ENCODE measurements at regions not wholly inside any gene's neighbourhood (a gene's known extent, or its start where the extent isn't known, plus 50 kb on each side); places are given as distances from the start of the nearest gene placed in this dataset.

- no peak overlapping the region for H3K4me3 ChIP-seq
- H3K9me3 ChIP-seq: no peaks in the 10 kb centered on the region
- H3K4me1 ChIP-seq: no peaks in the 10 kb centered on the region
- TF ChIP-seq POLR2A (IDR thresholded peaks at IDR 0.05): no peak
- H3K27me3 ChIP-seq: no peaks in the 10 kb centered on the region
- intact Hi-C loops (cut with DNase I; ENCODE audit: low total_unique reads): no loop called here
- H3K36me3 ChIP-seq: no peaks in the 10 kb centered on the region
- H3K27ac ChIP-seq: no peak overlapping the region
- no peak for DNase-seq (ENCODE audit: low spot score in 2 of 2)
Measured at GRCh38 chr20:22020201-22020600, 314.7 kb downstream of the PAX1 start.

GRCh38 chr20:22008456-22008855, 303.0 kb downstream of the PAX1 start:
- Histone ChIP-seq H3K9me3 (no peaks in the 10 kb centered on the region), H3K4me3 (no peak overlapping the region), H3K36me3 (no peaks in the 10 kb centered on the region), H3K4me1 (no peaks in the 10 kb centered on the region), H3K27me3 (no peaks in the 10 kb centered on the region), H3K27ac (no peak overlapping the region)
- TF ChIP-seq CTCF (IDR thresholded peaks at IDR 0.05) (no peak), POLR2A (IDR thresholded peaks at IDR 0.05) (no peak), POLR2AphosphoS5 (IDR thresholded peaks at IDR 0.05) (no peak)
- DNase-seq (ENCODE audit: low spot score in 2 of 2): no peak
- intact Hi-C loops (cut with DNase I; ENCODE audit: low total_unique reads): no loop called here

GRCh38 chr20:22006306-22006705, 300.8 kb downstream of the PAX1 start:
- TF ChIP-seq POLR2AphosphoS5 (IDR thresholded peaks at IDR 0.05) (no peak), POLR2A (IDR thresholded peaks at IDR 0.05) (no peak), CTCF (IDR thresholded peaks at IDR 0.05) (no peak)
- Histone ChIP-seq H3K4me3 (no peak overlapping the region), H3K27ac (no peak overlapping the region), H3K36me3 (no peaks in the 10 kb centered on the region), H3K4me1 (no peaks in the 10 kb centered on the region), H3K27me3 (no peaks in the 10 kb centered on the region), H3K9me3 (no peaks in the 10 kb centered on the region)
- DNase-seq (ENCODE audit: low spot score in 2 of 2): no peak
- intact Hi-C loops (cut with DNase I; ENCODE audit: low total_unique reads): no loop called here

GRCh38 chr20:22005535-22005934, 300.1 kb downstream of the PAX1 start:
- Histone ChIP-seq H3K4me1 (no peaks in the 10 kb centered on the region), H3K4me3 (no peak overlapping the region), H3K9me3 (no peaks in the 10 kb centered on the region), H3K27ac (no peak overlapping the region), H3K36me3 (no peaks in the 10 kb centered on the region), H3K27me3 (no peaks in the 10 kb centered on the region)
- TF ChIP-seq POLR2A (IDR thresholded peaks at IDR 0.05) (no peak), POLR2AphosphoS5 (IDR thresholded peaks at IDR 0.05) (no peak), CTCF (IDR thresholded peaks at IDR 0.05) (no peak)
- DNase-seq (ENCODE audit: low spot score in 2 of 2): no peak
- intact Hi-C loops (cut with DNase I; ENCODE audit: low total_unique reads): no loop called here

- H3K4me3 ChIP-seq: no peak overlapping the region
- no peaks in the 10 kb centered on the region for H3K4me1 ChIP-seq
- H3K36me3 ChIP-seq: no peaks in the 10 kb centered on the region
- no peak for DNase-seq (ENCODE audit: low spot score in 2 of 2)
- intact Hi-C loops (cut with DNase I; ENCODE audit: low total_unique reads): no loop called here
- H3K9me3 ChIP-seq: no peaks in the 10 kb centered on the region
- no peaks in the 10 kb centered on the region for H3K27me3 ChIP-seq
- H3K27ac ChIP-seq: no peak overlapping the region
- TF ChIP-seq POLR2AphosphoS5 (IDR thresholded peaks at IDR 0.05): no peak
- no peak for TF ChIP-seq POLR2A (IDR thresholded peaks at IDR 0.05)
- no peak for TF ChIP-seq CTCF (IDR thresholded peaks at IDR 0.05)
Measured at GRCh38 chr20:22004946-22005345, 299.5 kb downstream of the PAX1 start.

- H3K4me3 ChIP-seq: no peak overlapping the region
- no peak for DNase-seq (ENCODE audit: low spot score in 2 of 2)
Measured at GRCh38 chr20:22003680-22004079, 298.2 kb downstream of the PAX1 start.

More at GRCh38 chr20:22003680-22004079, 298.2 kb downstream of the PAX1 start:
- Histone ChIP-seq H3K27me3 (no peaks in the 10 kb centered on the region), H3K27ac (no peak overlapping the region), H3K36me3 (no peaks in the 10 kb centered on the region), H3K4me1 (no peaks in the 10 kb centered on the region), H3K9me3 (no peaks in the 10 kb centered on the region)
- TF ChIP-seq POLR2AphosphoS5 (IDR thresholded peaks at IDR 0.05): no peak
- no peak for TF ChIP-seq POLR2A (IDR thresholded peaks at IDR 0.05)
- TF ChIP-seq CTCF (IDR thresholded peaks at IDR 0.05): no peak
- intact Hi-C loops (cut with DNase I; ENCODE audit: low total_unique reads): no loop called here

Measured in breast epithelium (tissue), 4 donors.